Gastroesophageal sphincter (tissue), 3 donors: ENCODE measurements at regions not wholly inside any gene's neighbourhood (a gene's known extent, or its start where the extent isn't known, plus 50 kb on each side); places are given as distances from the start of the nearest gene placed in this dataset.

Experiments used
- CTCF ChIP-seq, 4 experiments: fragments of 200-600 bp in 2 of 4; fragments of 450-650 bp in 2 of 4; sonication (generic) in 1 of 4; IDR thresholded peaks; one replicate each; pipeline ENCODE4 v1.5.1; 2017 to 2019; ENCODE audit warnings: antibody characterized with exemption in 4 of 4, mild to moderate bottlenecking in 2 of 4, moderate library complexity in 2 of 4
- EP300 ChIP-seq: sonication (generic); formaldehyde crosslinking; IDR thresholded peaks from one replicate; pipeline ENCODE4 v1.6.1; 2017; ENCODE audit warnings: antibody characterized with exemption, mild to moderate bottlenecking
- POLR2A ChIP-seq, 2 donors: fragments of 450-650 bp; IDR thresholded peaks; one replicate each; pipeline ENCODE4 v1.6.1; 2017; ENCODE audit warnings: antibody characterized with exemption in 2 of 2, mild to moderate bottlenecking in 2 of 2, moderate library complexity in 1 of 2
- POLR2AphosphoS5 ChIP-seq: sonication (generic); formaldehyde crosslinking; IDR thresholded peaks from one replicate; pipeline ENCODE4 v1.6.1; 2017; ENCODE audit warnings: antibody characterized with exemption

GRCh38 chr2:215697496-215697895 lies 261.6 kb upstream of the FN1 start:
- TF ChIP-seq CTCF (IDR thresholded peaks at IDR 0.05) (no peak), POLR2AphosphoS5 (peak; percentile 19), POLR2A (IDR thresholded peaks at IDR 0.05) (no peak), EP300 (no peak)
